Loucy (cell line): ENCODE measurements at regions not wholly inside any gene's neighbourhood (a gene's known extent, or its start where the extent isn't known, plus 50 kb on each side); places are given as distances from the start of the nearest gene placed in this dataset.

ENCODE experiments used
- H2AFZ ChIP-seq: fragments of 200-600 bp; sonication (generic); 2 replicates; pipeline ENCODE4 v1.6.0; 2016; ENCODE audit warnings: antibody characterized with exemption, mild to moderate bottlenecking, low read length, moderate library complexity
- H3F3A ChIP-seq: fragments of 200-600 bp; 2 replicates; pipeline ENCODE4 v1.6.0; 2016; ENCODE audit warnings: antibody characterized with exemption, low read depth, mild to moderate bottlenecking
- H3K27me3 ChIP-seq: fragments of 200-600 bp; sonication (generic); 2 replicates; pipeline ENCODE4 v1.6.1; 2014; ENCODE audit warnings: low read length, mild to moderate bottlenecking; ENCODE audit not compliant: insufficient read depth, poor library complexity, severe bottlenecking
- H3K36me3 ChIP-seq: fragments of 200-600 bp; sonication (generic); 2 replicates; pipeline ENCODE4 v1.6.1; 2016; ENCODE audit warnings: low read length; ENCODE audit not compliant: insufficient read depth
- H3K4me1 ChIP-seq: fragments of 200-600 bp; sonication (generic); 2 replicates; pipeline ENCODE4 v1.5.1; 2014; ENCODE audit warnings: low read length, mild to moderate bottlenecking; ENCODE audit not compliant: insufficient read depth, poor library complexity, severe bottlenecking
- H3K4me2 ChIP-seq: fragments of 200-600 bp; sonication (generic); 2 replicates; pipeline ENCODE4 v1.6.0; 2014; ENCODE audit warnings: antibody characterized with exemption, low read length, low read depth, mild to moderate bottlenecking; ENCODE audit not compliant: poor library complexity, severe bottlenecking
- H3K4me3 ChIP-seq: fragments of 200-600 bp; sonication (generic); 2 replicates; pipeline ENCODE4 v1.5.1; 2014; ENCODE audit warnings: low read length, mild to moderate bottlenecking, mixed read lengths; ENCODE audit not compliant: poor library complexity, severe bottlenecking
- H3K79me2 ChIP-seq: fragments of 200-600 bp; sonication (generic); 2 replicates; pipeline ENCODE4 v1.6.1; 2014; ENCODE audit warnings: low read length; ENCODE audit not compliant: insufficient read depth
- H3K9ac ChIP-seq: fragments of 200-600 bp; sonication (generic); 2 replicates; pipeline ENCODE4 v1.6.0; 2014; ENCODE audit warnings: mild to moderate bottlenecking, low read depth, low read length, moderate library complexity; ENCODE audit not compliant: poor library complexity, severe bottlenecking
- H3K9me2 ChIP-seq: fragments of 200-600 bp; sonication (generic); replicated peaks from 2 replicates; pipeline ENCODE4 v1.6.1; 2016; ENCODE audit warnings: low read depth, low read length, mixed read lengths
- H3K9me3 ChIP-seq: fragments of 200-600 bp; sonication (generic); 2 replicates; pipeline ENCODE4 v1.6.1; 2014; ENCODE audit warnings: mild to moderate bottlenecking, antibody characterized with exemption, low read length, low read depth; ENCODE audit not compliant: insufficient read depth
- H4K20me1 ChIP-seq: fragments of 200-600 bp; sonication (generic); 2 replicates; pipeline ENCODE4 v1.6.0; 2014; ENCODE audit warnings: antibody characterized with exemption, low read length, mild to moderate bottlenecking; ENCODE audit not compliant: insufficient read depth, poor library complexity, severe bottlenecking
- EZH2phosphoT487 ChIP-seq: fragments of 200-600 bp; IDR thresholded peaks from 2 replicates; pipeline ENCODE4 v1.6.1; 2018; ENCODE audit warnings: antibody characterized with exemption, mild to moderate bottlenecking, moderate library complexity, borderline replicate concordance
- TF ChIP-seq, protein P1 (sequence below): fragments of 200-600 bp; sonication (generic); conservative IDR thresholded peaks from 2 replicates; pipeline ENCODE4 v1.5.1; 2014; ENCODE audit warnings: mild to moderate bottlenecking, antibody characterized with exemption, low read length

DNA sequence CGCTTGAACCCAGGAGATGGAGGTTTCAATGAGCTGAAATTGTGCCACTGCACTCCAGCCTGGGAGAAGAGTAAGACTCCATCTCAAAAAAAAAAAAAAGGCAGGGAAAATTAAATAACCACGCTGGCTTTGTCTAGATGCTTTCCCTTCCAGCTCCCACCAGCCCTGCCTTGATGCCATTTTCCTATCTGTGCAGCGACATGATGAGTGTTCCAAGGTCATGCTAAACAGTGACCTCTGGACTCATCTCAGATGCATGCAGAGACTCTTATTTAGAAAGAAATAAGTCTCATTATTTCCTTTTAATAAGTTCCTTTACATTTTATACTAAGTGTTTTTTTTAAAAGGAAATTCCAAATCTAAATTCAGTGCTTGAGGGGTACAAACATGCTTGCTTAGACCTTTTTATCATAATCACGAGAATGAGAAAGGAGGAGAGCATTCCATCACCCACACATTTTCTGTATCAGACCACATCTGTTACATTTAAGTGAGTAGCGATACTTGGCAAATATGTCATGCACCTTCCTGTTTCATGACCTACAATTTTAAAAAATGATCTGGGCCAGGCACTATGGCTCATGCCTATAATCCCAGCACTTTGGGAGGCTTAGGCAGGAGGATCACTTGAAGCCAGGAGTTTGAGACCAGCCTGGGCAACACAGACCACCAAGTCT, 101.1 kb upstream of the RREB1 start:
- no peaks in the 10 kb centered on the region for H3K9me2 ChIP-seq
- H3K27me3 ChIP-seq: no peaks in the 10 kb centered on the region
- H2AFZ ChIP-seq: no peak overlapping the region
- H3K79me2 ChIP-seq: no peaks in the 10 kb centered on the region
- H3K4me3 ChIP-seq: no peak overlapping the region
- no peaks in the 10 kb centered on the region for H3K4me1 ChIP-seq
- no peak overlapping the region for H3K9ac ChIP-seq
- H4K20me1 ChIP-seq: no peaks in the 10 kb centered on the region
- no peak overlapping the region for H3K4me2 ChIP-seq
- no peaks in the 10 kb centered on the region for H3K36me3 ChIP-seq
- no peaks in the 10 kb centered on the region for H3F3A ChIP-seq
- H3K9me3 ChIP-seq: no peaks in the 10 kb centered on the region
- no peak for TF ChIP-seq EZH2phosphoT487
- TF ChIP-seq, protein P1, sequence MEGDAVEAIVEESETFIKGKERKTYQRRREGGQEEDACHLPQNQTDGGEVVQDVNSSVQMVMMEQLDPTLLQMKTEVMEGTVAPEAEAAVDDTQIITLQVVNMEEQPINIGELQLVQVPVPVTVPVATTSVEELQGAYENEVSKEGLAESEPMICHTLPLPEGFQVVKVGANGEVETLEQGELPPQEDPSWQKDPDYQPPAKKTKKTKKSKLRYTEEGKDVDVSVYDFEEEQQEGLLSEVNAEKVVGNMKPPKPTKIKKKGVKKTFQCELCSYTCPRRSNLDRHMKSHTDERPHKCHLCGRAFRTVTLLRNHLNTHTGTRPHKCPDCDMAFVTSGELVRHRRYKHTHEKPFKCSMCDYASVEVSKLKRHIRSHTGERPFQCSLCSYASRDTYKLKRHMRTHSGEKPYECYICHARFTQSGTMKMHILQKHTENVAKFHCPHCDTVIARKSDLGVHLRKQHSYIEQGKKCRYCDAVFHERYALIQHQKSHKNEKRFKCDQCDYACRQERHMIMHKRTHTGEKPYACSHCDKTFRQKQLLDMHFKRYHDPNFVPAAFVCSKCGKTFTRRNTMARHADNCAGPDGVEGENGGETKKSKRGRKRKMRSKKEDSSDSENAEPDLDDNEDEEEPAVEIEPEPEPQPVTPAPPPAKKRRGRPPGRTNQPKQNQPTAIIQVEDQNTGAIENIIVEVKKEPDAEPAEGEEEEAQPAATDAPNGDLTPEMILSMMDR: no peak

DNA sequence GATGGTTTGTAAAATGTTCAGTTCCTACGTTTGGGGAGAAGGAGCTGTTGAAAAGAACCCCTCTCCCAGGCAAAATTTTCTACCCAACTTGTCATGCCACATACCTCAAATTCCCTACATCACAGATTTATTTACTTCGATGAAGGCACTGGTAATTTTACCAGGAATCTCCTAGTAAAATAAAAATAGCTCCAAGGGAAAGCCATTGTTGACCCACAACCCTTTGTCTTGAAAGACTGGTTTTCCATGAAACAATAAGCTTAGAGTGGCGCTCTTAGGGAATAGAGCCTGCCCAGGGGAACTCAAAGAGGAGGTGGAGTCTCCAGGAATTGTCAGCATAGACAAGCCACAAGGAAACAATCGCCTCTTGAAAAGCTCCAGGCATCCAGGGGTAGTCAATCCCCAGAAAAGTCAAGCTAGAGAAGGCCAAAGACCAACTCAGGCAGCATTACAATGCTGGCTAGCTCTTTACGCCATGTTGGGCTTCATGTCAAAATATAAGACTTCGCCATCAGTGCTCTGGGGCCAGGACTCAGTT, 99.2 kb upstream of the RREB1 start:
- Histone ChIP-seq H3F3A (no peaks in the 10 kb centered on the region), H3K9me3 (no peaks in the 10 kb centered on the region), H3K9ac (no peak overlapping the region), H3K4me1 (no peaks in the 10 kb centered on the region), H3K4me2 (no peak overlapping the region), H3K4me3 (no peak overlapping the region), H3K27me3 (no peaks in the 10 kb centered on the region), H3K9me2 (no peaks in the 10 kb centered on the region), H4K20me1 (no peaks in the 10 kb centered on the region), H3K79me2 (no peaks in the 10 kb centered on the region), H2AFZ (no peak overlapping the region), H3K36me3 (no peaks in the 10 kb centered on the region)
- TF ChIP-seq, protein P1: no peak
- TF ChIP-seq EZH2phosphoT487: no peak

DNA sequence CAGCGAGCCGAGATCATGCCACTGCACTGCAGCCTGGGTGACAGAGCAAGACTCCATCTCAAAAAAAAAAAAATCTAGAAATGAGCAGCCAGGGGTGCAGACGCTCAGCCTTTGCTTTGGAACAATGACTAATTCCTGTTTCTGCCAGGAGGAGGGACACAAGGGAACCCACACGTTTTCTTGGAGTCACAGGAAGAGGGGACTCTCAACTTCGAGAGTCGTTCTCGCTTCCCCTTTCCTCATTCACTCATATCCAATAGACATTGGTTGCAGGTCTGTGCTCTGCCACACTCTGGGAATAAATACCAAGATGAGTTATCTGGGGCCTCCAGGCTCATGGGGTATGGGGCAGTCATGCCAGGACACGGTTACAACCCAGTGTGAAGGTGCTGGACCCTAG, 91.5 kb upstream of the RREB1 start:
- H3K9me2 ChIP-seq: no peaks in the 10 kb centered on the region
- H2AFZ ChIP-seq: no peak overlapping the region
- H3K9me3 ChIP-seq: no peaks in the 10 kb centered on the region
- H4K20me1 ChIP-seq: no peaks in the 10 kb centered on the region
- H3K27me3 ChIP-seq: no peaks in the 10 kb centered on the region
- no peaks in the 10 kb centered on the region for H3K4me1 ChIP-seq
- H3K79me2 ChIP-seq: no peaks in the 10 kb centered on the region
- TF ChIP-seq EZH2phosphoT487: no peak
- TF ChIP-seq, protein P1: no peak
- no peaks in the 10 kb centered on the region for H3F3A ChIP-seq
- H3K4me3 ChIP-seq: no peak overlapping the region
- no peak overlapping the region for H3K9ac ChIP-seq
- no peaks in the 10 kb centered on the region for H3K36me3 ChIP-seq
- H3K4me2 ChIP-seq: no peak overlapping the region
